ENCODE measurements at regions not wholly inside any gene's neighbourhood (a gene's known extent, or its start where the extent isn't known, plus 50 kb on each side); places are given as distances from the start of the nearest gene placed in this dataset.

GRCh38 chr3:135560847-135561246 is 404.7 kb upstream of the PPP2R3A start:
- Histone ChIP-seq H3K4me2 (ENCODE audit: low read length) (no peak overlapping the region), H3K36me3 (ENCODE audit: control insufficient read depth, insufficient read depth, low read length) (no peaks in the 10 kb centered on the region), H3K27ac (no peak overlapping the region), H3K9me3 (ENCODE audit: control insufficient read depth, low read length) (no peaks in the 10 kb centered on the region), H2AFZ (no peak overlapping the region), H3K4me3 (ENCODE audit: low read depth, low read length) (no peak overlapping the region), H3K27me3 (ENCODE audit: control insufficient read depth, insufficient read depth, low read length) (no peaks in the 10 kb centered on the region), H3K9ac (no peak overlapping the region), H3K79me2 (no peaks in the 10 kb centered on the region), H3K4me1 (no peaks in the 10 kb centered on the region)
- no peak for TF ChIP-seq CTCF (IDR thresholded peaks at IDR 0.05)

GRCh38 chr3:135564696-135565095 is 400.8 kb upstream of the PPP2R3A start:
- Histone ChIP-seq H3K9ac (no peak overlapping the region), H3K9me3 (ENCODE audit: control insufficient read depth, low read length) (no peaks in the 10 kb centered on the region), H3K4me3 (ENCODE audit: low read depth, low read length) (no peak overlapping the region), H3K27ac (no peak overlapping the region), H3K4me2 (ENCODE audit: low read length) (no peak overlapping the region), H3K36me3 (ENCODE audit: control insufficient read depth, insufficient read depth, low read length) (no peaks in the 10 kb centered on the region), H3K27me3 (ENCODE audit: control insufficient read depth, insufficient read depth, low read length) (no peaks in the 10 kb centered on the region), H3K4me1 (no peaks in the 10 kb centered on the region), H2AFZ (no peak overlapping the region), H3K79me2 (no peaks in the 10 kb centered on the region)
- no peak for TF ChIP-seq CTCF (IDR thresholded peaks at IDR 0.05)

- H2AFZ ChIP-seq: no peak overlapping the region
- no peaks in the 10 kb centered on the region for H3K4me1 ChIP-seq
- no peak overlapping the region for H3K4me2 ChIP-seq (ENCODE audit: low read length)
- TF ChIP-seq CTCF (IDR thresholded peaks at IDR 0.05): no peak
- no peaks in the 10 kb centered on the region for H3K9me3 ChIP-seq (ENCODE audit: control insufficient read depth, low read length)
- no peak overlapping the region for H3K9ac ChIP-seq
- H3K36me3 ChIP-seq (ENCODE audit: control insufficient read depth, insufficient read depth, low read length): no peaks in the 10 kb centered on the region
- H3K79me2 ChIP-seq: no peaks in the 10 kb centered on the region
- H3K4me3 ChIP-seq (ENCODE audit: low read depth, low read length): no peak overlapping the region
- H3K27ac ChIP-seq: no peak overlapping the region
- no peaks in the 10 kb centered on the region for H3K27me3 ChIP-seq (ENCODE audit: control insufficient read depth, insufficient read depth, low read length)
Measured at GRCh38 chr3:135565546-135565945, 400.0 kb upstream of the PPP2R3A start.

GRCh38 chr3:135567223-135567622 is 398.3 kb upstream of the PPP2R3A start:
- Histone ChIP-seq H3K27ac (no peak overlapping the region), H3K9ac (no peak overlapping the region), H3K79me2 (no peaks in the 10 kb centered on the region), H3K4me2 (ENCODE audit: low read length) (no peak overlapping the region), H2AFZ (no peak overlapping the region), H3K27me3 (ENCODE audit: control insufficient read depth, insufficient read depth, low read length) (no peaks in the 10 kb centered on the region), H3K4me3 (ENCODE audit: low read depth, low read length) (no peak overlapping the region), H3K9me3 (ENCODE audit: control insufficient read depth, low read length) (no peaks in the 10 kb centered on the region), H3K4me1 (no peaks in the 10 kb centered on the region), H3K36me3 (ENCODE audit: control insufficient read depth, insufficient read depth, low read length) (no peaks in the 10 kb centered on the region)
- TF ChIP-seq CTCF (IDR thresholded peaks at IDR 0.05): no peak

GRCh38 chr3:135576751-135577150 is 388.8 kb upstream of the PPP2R3A start:
- Histone ChIP-seq H3K9me3 (ENCODE audit: control insufficient read depth, low read length) (no peaks in the 10 kb centered on the region), H3K4me2 (ENCODE audit: low read length) (no peak overlapping the region), H3K9ac (no peak overlapping the region), H2AFZ (no peak overlapping the region), H3K27ac (no peak overlapping the region), H3K4me3 (ENCODE audit: low read depth, low read length) (no peak overlapping the region), H3K36me3 (ENCODE audit: control insufficient read depth, insufficient read depth, low read length) (no peaks in the 10 kb centered on the region), H3K4me1 (no peaks in the 10 kb centered on the region), H3K27me3 (ENCODE audit: control insufficient read depth, insufficient read depth, low read length) (no peaks in the 10 kb centered on the region), H3K79me2 (no peaks in the 10 kb centered on the region)
- no peak for TF ChIP-seq CTCF (IDR thresholded peaks at IDR 0.05)

Measured in parathyroid adenoma (tissue), 2 donors.